Liver (tissue), 2 donors: ENCODE measurements at regions not wholly inside any gene's neighbourhood (a gene's known extent, or its start where the extent isn't known, plus 50 kb on each side); places are given as distances from the start of the nearest gene placed in this dataset.

Experiments used
- ATF3 ChIP-seq: IDR thresholded peaks from 2 replicates; pipeline ENCODE4 v1.6.1; 2016; ENCODE audit warnings: antibody characterized with exemption
- REST ChIP-seq: IDR thresholded peaks from 2 replicates; pipeline ENCODE4 v1.6.1; 2016; ENCODE audit warnings: antibody characterized with exemption, mild to moderate bottlenecking
- TF ChIP-seq, protein P1 (sequence below): IDR thresholded peaks from 2 replicates; pipeline ENCODE4 v1.6.1; 2016; ENCODE audit warnings: antibody characterized with exemption
- donor health status: healthy.

- TF ChIP-seq, protein P1, sequence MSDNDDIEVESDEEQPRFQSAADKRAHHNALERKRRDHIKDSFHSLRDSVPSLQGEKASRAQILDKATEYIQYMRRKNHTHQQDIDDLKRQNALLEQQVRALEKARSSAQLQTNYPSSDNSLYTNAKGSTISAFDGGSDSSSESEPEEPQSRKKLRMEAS: no peak
- TF ChIP-seq REST: no peak
- TF ChIP-seq ATF3: no peak
Observed at GRCh38 chr12:67917811-67918210, 71.4 kb upstream of the IFNG-AS1 start.
